CD4-positive, alpha-beta T cell treated with Interleukin-2 at 100 ng/mL for 4 hours (primary cell): ENCODE measurements at regions not wholly inside any gene's neighbourhood (a gene's known extent, or its start where the extent isn't known, plus 50 kb on each side); places are given as distances from the start of the nearest gene placed in this dataset.

Experiments
- DNase-seq: peaks from one replicate; pipeline ENCODE4 v3.0.0-alpha.2; 2020; ENCODE audit warnings: low spot score

DNA sequence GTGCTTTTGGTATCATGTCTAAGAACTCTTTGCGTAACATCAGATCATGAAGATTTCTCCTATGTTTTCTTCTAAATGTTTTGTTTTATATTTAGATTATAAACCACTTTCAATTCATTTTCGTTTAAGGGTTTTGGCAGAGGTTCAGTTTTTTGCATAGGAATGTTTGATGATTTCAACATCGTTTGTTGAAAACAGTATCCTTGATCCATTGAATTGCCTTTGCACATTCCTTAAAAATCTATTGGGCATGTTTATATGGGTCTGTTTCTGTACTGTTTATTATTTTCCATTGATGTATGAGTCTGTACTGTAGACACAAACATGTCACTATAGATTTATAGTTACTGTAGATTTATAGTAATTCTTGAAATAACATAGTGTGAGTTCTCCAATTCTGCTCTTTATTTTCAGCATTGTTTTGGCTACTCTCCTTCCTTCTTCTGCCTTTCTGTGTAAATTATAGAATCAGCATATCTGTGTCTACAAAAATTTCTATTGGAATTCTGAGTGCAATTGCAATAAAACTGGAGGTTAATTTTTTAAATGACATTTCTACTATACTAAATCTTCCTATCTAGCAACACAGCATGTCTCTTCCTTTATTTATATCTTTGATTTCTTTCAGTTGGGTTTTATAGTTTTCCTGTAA is 374.0 kb downstream of the SV2B start:
- DNase-seq = no peak

DNA sequence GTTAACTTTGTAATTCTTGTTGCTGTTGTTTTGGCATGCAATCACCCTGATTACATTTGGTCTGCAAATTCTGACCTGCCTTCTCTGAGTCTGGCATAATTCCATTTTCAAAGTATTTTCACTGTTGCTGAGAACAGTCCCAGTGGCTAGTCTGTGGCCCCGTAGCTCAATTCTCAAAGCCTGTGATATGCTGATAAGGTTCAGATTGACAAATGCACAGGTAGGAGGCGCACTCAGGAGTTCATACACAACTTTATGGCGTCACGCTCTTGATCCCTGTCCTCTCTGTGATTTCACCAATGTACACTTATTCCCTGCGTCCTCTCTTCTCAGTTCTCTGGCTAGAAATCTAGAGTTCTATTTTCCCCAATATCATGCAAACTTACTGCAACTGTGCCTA is 376.6 kb upstream of the SLCO3A1 start:
- DNase-seq = no peak

DNA sequence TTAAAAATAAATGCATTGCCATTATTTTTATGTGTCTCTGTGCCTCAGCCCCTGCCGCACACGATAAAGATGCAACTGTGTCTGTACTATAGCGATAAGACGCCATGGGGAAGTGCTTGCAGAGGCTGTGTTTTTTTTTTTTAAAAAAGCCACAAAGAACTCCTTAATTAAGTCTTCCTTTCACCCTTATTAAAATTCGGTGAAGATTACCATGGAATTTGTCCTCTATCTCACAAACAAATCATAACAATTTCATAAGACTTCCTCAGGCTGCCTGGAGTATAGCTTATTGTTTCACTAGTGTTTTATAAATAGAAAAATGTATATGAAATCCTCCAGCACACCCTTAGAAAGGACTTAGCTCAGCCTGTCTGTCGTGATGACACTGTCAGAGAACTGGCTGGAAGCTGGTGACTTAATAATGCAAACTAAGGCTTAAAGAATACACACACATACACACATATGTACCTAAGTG is 374.8 kb upstream of the SLCO3A1 start:
- DNase-seq = no peak

DNA sequence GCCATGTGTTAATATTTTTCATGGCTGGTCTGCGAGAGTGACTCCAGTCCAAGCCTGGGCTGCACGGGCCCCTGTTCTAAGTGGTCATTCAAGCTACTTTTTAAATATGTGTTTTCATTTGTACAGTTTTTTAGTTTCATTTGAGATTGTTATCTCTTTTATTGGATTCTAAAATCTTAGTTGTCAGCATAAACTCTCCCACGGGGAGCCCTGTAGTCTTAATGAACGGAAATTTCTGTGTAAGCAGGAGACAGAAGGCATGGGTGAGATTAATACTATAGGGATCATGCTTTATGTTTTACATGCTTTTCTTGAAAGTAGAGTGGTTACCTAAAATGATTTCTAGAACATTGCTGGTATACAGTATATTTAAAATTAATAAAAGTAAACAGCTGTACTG is 373.1 kb upstream of the SLCO3A1 start:
- DNase-seq = no peak

DNA sequence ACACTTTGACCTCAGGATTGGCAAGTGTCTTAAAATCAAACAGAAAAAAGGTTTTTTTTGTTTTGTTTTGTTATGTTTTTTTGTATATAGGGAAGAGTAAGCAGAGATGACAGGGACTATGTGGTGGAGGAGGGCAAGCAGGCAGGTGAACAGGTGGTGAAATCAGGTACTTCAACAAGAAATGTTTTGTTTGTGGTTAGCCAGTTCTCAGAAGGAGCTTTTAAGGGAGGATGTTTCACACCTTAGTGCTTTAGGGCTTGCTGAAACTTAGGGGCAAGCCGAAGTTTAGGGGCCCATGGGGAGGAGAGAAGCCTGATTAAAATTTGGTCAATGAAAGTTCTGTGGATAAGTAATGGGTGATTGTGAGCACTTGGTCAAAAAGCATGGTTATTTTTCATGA is 370.7 kb upstream of the SLCO3A1 start:
- peak; percentile 78 for DNase-seq

DNA sequence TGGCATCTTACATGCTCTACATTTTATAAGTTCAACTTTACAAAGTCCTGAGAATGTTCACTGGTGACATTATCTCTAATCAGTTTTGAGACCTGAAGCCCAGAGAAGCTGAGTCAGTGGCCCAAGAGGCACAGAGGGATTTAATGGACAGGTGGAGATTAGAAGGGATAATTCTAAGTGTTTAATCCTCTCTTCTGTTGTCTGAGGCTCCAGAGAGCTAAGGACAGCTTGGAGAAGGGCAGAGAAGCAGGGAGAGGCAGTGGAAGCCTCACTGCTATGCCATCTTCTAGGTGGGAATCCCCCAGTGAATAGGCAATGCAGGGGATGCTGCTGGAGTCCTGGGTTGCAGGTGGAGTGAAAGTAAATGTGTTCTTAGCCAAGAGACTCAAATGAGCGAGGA is 369.4 kb upstream of the SLCO3A1 start:
- no peak for DNase-seq

DNA sequence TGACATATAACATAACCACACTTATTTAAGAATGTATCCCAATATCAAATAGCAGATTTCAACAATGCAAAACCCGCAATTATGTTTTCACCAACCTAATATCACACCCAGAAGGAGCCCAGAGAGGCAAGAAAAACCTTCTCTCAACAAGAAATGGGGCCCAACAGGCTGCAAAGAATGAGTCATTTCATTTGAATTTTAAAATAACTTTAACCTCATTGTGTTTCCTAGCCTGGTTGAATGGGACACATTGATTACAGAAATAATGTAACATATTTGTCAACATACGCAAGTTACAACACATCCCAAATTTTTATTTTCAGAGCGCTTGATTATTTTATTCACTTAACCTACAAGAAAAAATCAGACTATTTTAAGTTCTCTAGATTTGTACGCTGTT is 365.1 kb upstream of the SLCO3A1 start:
- no peak for DNase-seq

DNA sequence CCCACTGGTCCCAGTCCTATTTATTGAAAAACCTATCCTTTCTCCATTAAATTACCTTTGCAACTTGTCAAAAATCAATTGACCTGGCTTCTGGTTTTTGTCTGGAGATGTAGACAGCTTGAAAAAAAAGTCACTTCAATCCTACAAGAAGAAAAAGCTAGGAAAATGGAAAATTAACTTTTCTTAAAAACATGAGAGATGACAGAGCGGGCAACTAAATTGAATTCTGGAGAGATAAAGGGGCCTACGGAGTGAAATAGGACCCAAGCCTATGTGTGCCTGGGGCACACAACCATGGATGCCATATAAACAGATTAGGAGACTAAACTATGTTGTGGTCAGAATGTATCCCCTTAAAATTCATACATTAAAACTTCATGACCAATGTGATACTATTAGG is 363.3 kb upstream of the SLCO3A1 start:
- DNase-seq = no peak

DNA sequence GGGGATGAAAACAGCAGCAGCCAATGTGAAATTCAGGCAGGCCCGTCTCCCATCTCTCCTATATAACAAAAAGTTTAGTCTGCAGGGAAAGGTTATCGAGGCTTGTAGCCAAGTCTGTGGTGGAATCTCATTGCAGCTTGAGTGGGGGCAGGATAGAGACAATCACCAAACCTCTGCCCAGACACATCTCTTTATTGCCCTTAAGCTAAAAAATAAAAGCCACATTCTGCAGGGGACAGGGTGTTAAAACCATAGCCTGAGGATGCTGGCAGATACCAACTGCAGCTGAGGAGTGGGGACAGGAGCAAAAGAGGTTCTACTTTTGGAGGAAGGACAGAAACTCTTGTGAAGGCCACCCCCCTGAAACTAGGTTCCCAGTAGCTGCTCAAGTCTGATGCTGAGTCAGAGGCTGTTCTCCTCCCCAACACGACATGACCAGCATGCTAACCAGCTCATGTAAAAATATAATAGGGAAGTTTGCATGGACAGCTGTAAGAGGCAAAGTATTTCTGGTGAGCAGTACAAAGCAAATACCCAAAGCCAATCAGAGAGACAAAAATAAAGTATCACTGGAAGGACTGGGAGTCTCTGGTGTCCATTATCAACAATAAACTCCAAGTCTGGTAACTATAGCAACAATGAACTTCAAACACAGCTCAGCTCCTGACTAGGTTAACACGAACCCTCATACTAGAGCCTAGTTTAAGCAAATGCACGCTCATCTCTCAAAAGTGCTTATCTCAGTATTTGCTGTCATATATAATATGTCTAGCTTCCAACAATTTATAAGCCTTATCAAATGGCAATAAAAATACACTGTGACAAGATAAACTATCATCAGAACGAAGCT is 362.2 kb upstream of the SLCO3A1 start:
- peak; percentile 64 for DNase-seq

DNA sequence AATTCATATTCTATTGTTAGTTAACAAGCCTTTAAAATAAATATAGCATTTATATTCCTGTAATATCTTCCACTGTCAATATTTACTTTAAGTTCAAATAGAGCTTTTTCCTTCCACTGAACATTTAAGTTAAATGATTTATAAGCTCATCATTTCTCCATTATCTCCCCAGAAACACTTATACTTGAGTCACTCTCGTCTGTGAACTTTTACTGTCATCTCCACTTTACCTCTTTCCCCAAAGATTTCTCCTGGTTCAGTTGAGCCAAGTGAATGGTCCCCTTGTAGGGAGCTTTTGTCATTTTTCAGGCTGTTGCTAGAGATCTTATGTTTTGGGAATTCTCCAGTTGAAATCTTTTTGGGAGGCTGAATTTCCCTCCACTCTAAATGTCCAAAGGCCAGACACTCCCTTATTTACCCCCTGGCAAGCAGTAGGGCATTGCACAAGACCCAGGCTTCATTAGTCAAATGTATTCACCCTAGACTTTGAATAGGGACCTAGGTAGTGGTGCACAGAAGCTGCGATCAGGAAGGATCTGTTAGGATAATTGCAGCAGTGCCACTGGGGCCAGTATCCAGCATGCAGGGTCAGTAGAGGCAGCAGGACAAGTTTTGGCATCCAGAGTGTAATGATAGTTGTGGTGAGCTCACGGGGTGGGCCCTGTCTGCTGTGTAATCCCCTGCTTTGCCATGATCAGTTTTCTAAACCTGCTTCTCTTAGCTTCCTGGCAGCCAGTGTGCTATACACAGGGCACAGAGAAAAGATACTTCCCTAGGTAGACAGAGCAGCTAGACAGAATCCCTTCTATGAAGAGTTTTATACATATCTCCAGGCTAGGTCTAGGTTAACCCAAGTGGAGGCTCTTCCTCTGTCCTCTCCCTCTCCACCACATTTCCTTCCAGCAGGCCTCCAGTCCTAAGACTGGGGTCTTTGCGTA is 356.5 kb upstream of the SLCO3A1 start:
- DNase-seq = no peak

DNA sequence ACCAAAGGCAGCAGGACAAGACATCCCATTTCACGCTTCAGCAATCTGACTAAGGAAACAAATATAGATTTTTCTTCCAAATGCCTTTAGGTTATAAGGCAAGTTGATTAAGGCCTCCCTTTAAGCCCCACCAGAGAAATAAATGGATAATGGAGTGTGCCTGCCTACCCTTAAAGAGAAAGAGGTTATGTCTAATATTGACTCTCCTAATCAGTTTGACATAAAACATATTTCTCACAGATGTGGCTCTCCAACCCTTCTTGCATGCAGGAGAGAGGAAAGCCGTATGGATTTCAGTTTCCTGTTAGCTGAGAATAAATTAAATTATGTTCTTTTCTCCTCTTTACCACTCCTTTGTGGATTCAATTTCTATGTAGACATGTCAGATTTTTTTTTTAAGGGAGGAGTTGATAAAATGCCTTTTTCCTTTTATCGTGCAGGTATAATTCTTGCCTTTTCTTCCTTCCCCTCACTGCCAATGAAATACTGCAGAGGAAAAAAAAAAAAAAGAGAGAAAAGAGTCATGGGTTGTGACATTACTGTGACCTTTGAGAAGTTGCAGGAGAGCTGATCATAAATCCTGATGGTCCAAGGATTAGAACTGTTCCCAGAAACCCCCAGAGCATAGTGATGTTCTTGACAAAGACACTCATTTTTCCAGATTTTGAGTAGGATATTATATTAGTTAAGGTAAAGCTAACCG is 355.3 kb upstream of the SLCO3A1 start:
- no peak for DNase-seq

DNA sequence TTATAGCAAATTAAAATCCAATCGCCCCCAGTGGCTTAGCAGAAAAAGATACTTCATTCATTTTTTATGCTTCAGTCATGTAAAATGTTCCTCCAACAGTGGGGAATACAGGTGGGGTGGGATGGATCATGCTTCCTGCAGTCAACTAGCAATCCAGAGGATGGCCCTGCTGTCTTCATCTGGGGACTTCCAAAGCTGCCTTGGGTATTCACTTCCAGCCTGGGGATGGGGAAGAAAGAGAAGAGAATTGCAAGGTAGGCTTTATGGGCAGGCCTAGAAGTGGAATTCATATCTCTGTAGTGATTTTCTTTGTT is 354.8 kb upstream of the SLCO3A1 start:
- DNase-seq = no peak

DNA sequence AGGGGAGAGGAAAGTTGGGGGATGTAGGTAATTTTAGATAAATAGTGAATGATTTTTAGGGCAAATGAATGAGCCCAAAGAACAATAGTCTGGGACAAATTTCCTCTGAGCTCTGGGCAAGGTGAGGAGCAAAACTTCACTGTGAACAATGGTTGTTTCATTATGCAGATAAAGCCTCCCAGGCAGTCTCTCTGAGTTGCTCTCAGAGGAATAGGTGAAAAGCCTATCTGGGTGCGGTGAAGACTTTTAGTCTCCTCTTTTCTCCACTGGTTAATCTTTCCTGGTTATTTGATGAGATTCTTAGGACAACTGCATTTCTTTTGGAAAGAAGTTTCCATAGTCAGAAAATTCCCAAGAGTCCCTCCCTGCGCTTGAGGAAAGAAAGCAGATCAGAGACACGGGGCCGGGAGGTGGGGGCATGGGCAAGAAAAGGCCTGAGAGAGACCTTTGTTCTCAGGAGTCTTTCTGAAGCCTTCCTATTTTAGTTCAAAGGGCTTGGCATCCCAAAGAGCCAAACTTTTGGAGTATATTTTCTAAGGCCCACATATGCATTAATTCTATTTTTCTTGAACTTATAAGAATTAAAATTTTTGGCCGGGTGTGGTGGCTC is 353.6 kb upstream of the SLCO3A1 start:
- DNase-seq = no peak

DNA sequence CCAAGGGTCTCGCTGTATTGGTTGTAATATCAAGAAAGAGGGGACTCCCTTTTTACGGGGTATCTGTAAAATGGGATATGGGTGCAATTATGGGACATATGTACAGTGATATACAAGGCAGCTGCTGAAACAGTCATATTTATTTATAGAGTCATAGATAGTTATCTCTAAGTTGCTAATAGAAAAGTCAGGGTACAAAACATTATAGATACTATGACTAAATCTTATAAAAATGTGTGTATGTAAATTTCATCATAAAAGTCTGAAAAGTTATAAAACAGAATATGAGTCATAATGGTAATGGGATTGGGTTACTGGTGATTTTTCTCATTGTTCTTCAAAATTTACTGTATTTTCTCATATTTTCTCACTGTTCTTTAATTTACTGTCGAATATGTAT is 344.9 kb upstream of the SLCO3A1 start:
- no peak for DNase-seq

DNA sequence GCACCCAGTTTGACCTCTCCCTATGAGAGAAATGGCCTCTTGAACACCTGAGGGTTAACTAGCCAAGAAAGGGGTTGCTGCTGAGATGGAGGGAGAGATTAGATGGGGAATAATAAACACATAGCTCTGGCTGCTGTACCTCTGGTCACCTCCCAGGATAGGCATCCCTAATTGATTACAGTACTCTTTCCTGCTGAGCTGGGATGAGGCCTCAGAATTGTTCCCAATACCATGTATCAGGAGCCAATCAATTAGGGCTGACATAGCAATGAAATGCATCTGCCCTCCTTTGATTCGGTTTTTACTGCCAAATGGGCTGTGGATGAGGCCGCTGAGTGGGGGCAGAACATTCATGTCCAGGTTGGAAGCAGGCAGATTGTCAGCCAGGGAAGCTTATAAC is 339.4 kb upstream of the SLCO3A1 start:
- no peak for DNase-seq

DNA sequence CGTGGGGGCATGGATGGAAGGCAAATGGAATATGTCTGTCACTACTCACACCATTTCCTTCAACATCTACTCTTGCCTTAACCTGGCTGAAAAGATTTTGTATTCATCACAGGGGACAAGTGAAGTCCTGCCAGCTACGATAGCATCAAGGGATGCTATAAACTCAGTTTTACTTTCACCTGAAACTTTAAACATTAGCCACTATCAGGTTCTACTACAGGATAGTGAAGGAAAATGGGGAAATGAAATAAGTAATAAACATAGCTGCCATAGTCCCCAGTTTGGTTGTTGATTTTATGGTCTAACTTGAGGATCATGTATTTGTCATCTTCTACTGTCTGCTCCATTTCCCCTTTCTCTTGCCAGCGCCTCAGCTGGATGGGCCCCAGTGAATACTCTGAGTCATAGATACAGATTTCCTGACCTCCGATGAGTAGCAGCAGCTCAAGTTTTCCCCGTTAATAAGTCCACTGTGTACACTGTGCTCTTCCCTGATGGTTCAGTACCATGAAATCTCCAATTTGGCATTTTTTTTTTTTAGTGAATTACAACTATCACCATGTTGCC is 338.2 kb upstream of the SLCO3A1 start:
- peak; percentile 18 for DNase-seq

DNA sequence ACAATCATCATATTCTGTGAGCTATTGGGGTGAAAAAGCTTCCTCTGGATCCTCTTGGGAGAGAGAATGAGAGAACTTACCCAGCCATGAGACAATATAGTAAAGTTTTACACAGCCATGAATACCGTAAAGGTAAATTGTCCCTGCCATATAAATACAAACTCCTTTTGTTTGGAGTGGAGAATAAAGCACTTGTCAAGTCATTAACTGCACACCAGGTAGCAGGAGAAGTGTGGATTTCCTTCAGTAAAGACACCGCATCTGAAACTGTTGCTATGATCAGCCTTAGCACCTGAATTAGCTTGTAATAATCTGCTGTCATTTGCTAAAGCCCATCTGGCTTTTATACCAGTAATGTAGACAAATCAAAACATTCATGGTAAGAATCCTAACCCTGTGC is 336.6 kb upstream of the SLCO3A1 start:
- DNase-seq = no peak

DNA sequence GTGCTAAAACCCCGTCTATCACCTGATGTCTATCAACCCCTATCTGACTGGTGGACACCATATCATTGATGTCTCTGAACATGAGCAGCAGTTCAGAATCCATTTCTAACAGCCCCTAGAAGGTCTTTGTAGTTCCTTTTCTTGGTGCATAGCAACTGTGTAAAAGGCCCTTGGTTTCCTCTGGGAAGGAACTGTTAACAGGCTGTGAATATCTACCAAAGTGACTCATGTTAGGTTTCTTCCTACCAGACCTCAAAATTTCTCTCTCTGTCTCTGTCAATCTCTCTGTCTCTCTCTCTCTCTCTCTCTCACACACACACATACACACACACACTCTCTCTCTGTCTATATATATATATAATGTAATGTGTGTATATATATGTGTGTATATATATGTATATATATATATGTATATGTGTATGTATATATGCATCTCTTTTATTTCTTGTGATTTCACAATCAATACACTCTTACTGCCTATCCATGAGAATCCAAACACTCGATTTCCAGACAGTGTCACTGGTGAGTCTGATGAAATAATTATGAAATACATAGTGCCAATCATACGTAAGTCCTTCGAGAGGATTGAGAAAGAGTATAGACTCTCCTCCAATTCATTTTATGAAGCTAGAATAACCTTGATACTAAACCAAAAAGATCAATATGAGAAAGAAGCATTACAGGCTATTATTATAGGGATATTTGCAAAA is 335.9 kb upstream of the SLCO3A1 start:
- DNase-seq = peak; percentile 14

DNA sequence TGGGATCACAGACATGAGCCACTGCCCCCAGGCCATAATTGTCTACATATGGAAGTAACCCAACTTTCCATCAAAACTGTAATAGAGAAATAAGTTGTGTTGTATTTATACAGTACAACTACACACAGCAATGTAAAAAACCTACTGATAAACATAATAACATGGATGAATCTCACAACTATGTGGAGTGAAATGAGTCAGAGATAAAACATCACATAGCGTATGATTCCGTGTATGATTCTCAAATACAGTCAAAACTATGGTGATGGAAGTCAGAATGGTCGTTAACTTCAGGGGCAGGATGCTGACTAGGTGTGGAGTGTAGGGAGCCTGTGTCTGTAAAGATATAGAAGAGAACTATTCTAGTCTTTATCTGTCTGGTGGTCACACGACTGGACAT is 332.7 kb upstream of the SLCO3A1 start:
- no peak for DNase-seq

DNA sequence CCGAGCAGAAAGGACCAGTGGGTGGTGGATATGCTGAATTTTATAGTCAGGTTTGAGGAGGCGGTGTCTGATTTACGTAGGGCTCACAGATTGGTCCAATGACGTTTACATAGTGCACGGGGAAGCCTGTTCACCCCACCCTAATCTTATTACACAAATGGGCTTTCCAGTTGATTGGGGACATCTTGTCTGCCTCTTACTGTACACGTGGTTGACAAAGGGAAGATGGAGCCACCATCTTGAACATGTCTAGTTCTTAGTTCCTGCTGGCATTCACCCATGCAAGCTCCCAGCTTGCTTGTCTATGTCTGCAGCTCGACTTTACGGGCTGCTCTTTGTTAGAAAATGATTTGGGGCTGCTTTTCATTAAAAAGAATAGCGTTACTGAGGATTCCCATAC is 332.0 kb upstream of the SLCO3A1 start:
- DNase-seq = no peak

DNA sequence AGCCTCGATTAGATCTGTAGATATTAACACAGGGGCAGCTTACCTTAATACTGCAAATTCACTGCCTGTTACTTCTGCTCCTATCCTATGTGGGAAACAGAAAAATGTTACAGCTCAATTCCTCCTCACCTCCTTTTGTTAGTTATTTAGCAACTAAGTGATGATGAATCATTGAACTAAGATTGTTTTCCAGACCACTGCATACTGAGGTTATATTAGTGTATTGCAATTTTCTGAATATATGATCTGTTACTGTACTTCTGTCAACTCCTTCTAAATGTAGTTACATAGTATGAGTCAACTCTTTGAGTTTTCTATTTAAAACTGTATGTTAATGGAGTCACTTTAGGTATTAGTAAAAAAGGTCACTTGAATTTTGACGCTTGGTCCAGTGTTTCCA is 331.5 kb upstream of the SLCO3A1 start:
- DNase-seq = peak; percentile 25
